Activated T-cell treated with anti-CD3 and anti-CD28 coated beads, Interleukin-2, amount 50 U/mL, for 72 hours (primary cell): ENCODE measurements at regions not wholly inside any gene's neighbourhood (a gene's known extent, or its start where the extent isn't known, plus 50 kb on each side); places are given as distances from the start of the nearest gene placed in this dataset.

Experiments
- ATAC-seq, 2 donors: fragments of 150-1000 bp; cut with Tn5 transposase; replicated peaks in 1 of 2; 2 replicates each; pipeline ENCODE4 v1.10.0; 2021; ENCODE audit warnings: moderate library complexity in 2 of 2, mild to moderate bottlenecking in 1 of 2
- DNase-seq, 2 donors: peaks; one replicate each; pipeline ENCODE4 v3.0.0; 2021 to 2022; ENCODE audit warnings: mixed read lengths in 1 of 2
- H3K27ac Mint-ChIP-seq: one replicate; pipeline ENCODE4 v1.8.0; 2022; ENCODE audit warnings: mild to moderate bottlenecking, moderate library complexity, mixed read lengths
- H3K27me3 Mint-ChIP-seq: one replicate; pipeline ENCODE4 v1.8.0; 2022; ENCODE audit warnings: low read depth, mixed read lengths
- H3K36me3 Mint-ChIP-seq, 2 donors: one replicate each; pipeline ENCODE4 v1.8.0; 2022; ENCODE audit warnings: mixed read lengths in 2 of 2, mild to moderate bottlenecking in 1 of 2; ENCODE audit not compliant: insufficient read depth in 2 of 2
- H3K4me1 Mint-ChIP-seq: one replicate; pipeline ENCODE4 v1.8.0; 2022; ENCODE audit warnings: low read depth, mixed read lengths
- H3K4me3 Mint-ChIP-seq, 2 donors: one replicate each; pipeline ENCODE4 v1.8.0; 2022; ENCODE audit warnings: mild to moderate bottlenecking in 2 of 2, mixed read lengths in 2 of 2, moderate library complexity in 2 of 2
- H3K9me3 Mint-ChIP-seq, 2 donors: one replicate each; pipeline ENCODE4 v1.8.0; 2022; ENCODE audit warnings: mixed read lengths in 2 of 2

GRCh38 chr14:66361013-66361412, 125.2 kb upstream of the CCDC196 start:
- H3K27ac Mint-ChIP-seq, result no peak overlapping the region
- no peaks in the 10 kb centered on the region for H3K4me1 Mint-ChIP-seq
- no peaks in the 10 kb centered on the region for H3K9me3 Mint-ChIP-seq
- no peak overlapping the region for H3K4me3 Mint-ChIP-seq
- H3K27me3 Mint-ChIP-seq, result no peaks in the 10 kb centered on the region
- ATAC-seq (no peak), DNase-seq (no peak)
- H3K36me3 Mint-ChIP-seq, result no peaks in the 10 kb centered on the region

GRCh38 chr14:66365388-66365787, 120.8 kb upstream of the CCDC196 start:
- H3K4me1 Mint-ChIP-seq, result no peaks in the 10 kb centered on the region
- H3K36me3 Mint-ChIP-seq, result no peaks in the 10 kb centered on the region
- ATAC-seq, result no peak
- H3K4me3 Mint-ChIP-seq, result no peak overlapping the region
- DNase-seq, result no peak
- no peaks in the 10 kb centered on the region for H3K9me3 Mint-ChIP-seq
- no peaks in the 10 kb centered on the region for H3K27me3 Mint-ChIP-seq
- no peak overlapping the region for H3K27ac Mint-ChIP-seq

- Mint-ChIP-seq H3K36me3 (no peaks in the 10 kb centered on the region), H3K4me3 (no peak overlapping the region), H3K27me3 (no peaks in the 10 kb centered on the region), H3K9me3 (no peaks in the 10 kb centered on the region), H3K4me1 (no peaks in the 10 kb centered on the region), H3K27ac (no peak overlapping the region)
- ATAC-seq (no peak), DNase-seq (no peak)
Measured at GRCh38 chr14:66369157-66369697, 116.9 kb upstream of the CCDC196 start.

GRCh38 chr14:66371776-66372175, 114.4 kb upstream of the CCDC196 start:
- no peak for DNase-seq
- Mint-ChIP-seq H3K4me1 (no peaks in the 10 kb centered on the region), H3K27me3 (no peaks in the 10 kb centered on the region), H3K36me3 (no peaks in the 10 kb centered on the region), H3K9me3 (no peaks in the 10 kb centered on the region), H3K27ac (no peak overlapping the region), H3K4me3 (no peak overlapping the region)
- ATAC-seq, result no peak

GRCh38 chr14:66375046-66375964, 110.9 kb upstream of the CCDC196 start:
- Mint-ChIP-seq H3K9me3 (no peaks in the 10 kb centered on the region), H3K27ac (no peak overlapping the region), H3K4me3 (no peak overlapping the region), H3K36me3 (no peaks in the 10 kb centered on the region), H3K4me1 (no peaks in the 10 kb centered on the region), H3K27me3 (no peaks in the 10 kb centered on the region)
- DNase-seq (no peak), ATAC-seq (no peak)

- ATAC-seq, result no peak
Measured at GRCh38 chr14:66377574-66377973, 108.6 kb upstream of the CCDC196 start.

GRCh38 chr14:66378712-66379505, 107.3 kb upstream of the CCDC196 start:
- no peak overlapping the region for H3K4me3 Mint-ChIP-seq
- H3K27me3 Mint-ChIP-seq, result no peaks in the 10 kb centered on the region
- no peaks in the 10 kb centered on the region for H3K4me1 Mint-ChIP-seq
- DNase-seq (no peak), ATAC-seq (no peak)
- no peaks in the 10 kb centered on the region for H3K36me3 Mint-ChIP-seq
- H3K27ac Mint-ChIP-seq, result no peak overlapping the region
- no peaks in the 10 kb centered on the region for H3K9me3 Mint-ChIP-seq

More at GRCh38 chr14:66377574-66377973, 108.6 kb upstream of the CCDC196 start:
- H3K4me1 Mint-ChIP-seq, result no peaks in the 10 kb centered on the region
- H3K27ac Mint-ChIP-seq, result no peak overlapping the region
- DNase-seq, result no peak
- H3K4me3 Mint-ChIP-seq, result no peak overlapping the region
- H3K9me3 Mint-ChIP-seq, result no peaks in the 10 kb centered on the region
- no peaks in the 10 kb centered on the region for H3K36me3 Mint-ChIP-seq
- H3K27me3 Mint-ChIP-seq, result no peaks in the 10 kb centered on the region

GRCh38 chr14:66380143-66380542, 106.0 kb upstream of the CCDC196 start:
- Mint-ChIP-seq H3K27ac (no peak overlapping the region), H3K4me3 (no peak overlapping the region), H3K4me1 (no peaks in the 10 kb centered on the region), H3K27me3 (no peaks in the 10 kb centered on the region), H3K36me3 (no peaks in the 10 kb centered on the region), H3K9me3 (no peaks in the 10 kb centered on the region)
- no peak for DNase-seq
- no peak for ATAC-seq

DNA sequence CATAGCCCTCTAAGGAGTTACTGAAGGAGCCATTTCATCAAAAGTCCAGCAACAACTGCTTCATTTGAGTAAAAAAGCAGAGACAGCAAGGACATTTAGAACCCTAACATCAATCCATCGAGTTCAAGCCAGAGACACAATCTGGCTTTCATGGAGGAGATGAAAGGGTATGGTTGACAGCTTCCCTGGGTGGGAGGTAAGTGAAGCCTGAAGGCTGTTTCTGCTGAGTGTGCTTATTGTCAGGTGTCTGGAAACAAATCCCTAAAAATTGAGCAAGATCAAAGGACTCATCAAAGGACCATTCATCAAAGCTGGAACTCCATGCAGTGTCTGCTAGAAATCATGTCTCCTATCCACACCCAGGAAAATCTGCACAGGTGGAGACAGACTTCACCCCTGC, 104.4 kb upstream of the CCDC196 start:
- Mint-ChIP-seq H3K4me1 (no peaks in the 10 kb centered on the region), H3K4me3 (no peak overlapping the region), H3K36me3 (no peaks in the 10 kb centered on the region), H3K9me3 (no peaks in the 10 kb centered on the region), H3K27ac (no peak overlapping the region), H3K27me3 (no peaks in the 10 kb centered on the region)
- DNase-seq, result no peak
- no peak for ATAC-seq

DNA sequence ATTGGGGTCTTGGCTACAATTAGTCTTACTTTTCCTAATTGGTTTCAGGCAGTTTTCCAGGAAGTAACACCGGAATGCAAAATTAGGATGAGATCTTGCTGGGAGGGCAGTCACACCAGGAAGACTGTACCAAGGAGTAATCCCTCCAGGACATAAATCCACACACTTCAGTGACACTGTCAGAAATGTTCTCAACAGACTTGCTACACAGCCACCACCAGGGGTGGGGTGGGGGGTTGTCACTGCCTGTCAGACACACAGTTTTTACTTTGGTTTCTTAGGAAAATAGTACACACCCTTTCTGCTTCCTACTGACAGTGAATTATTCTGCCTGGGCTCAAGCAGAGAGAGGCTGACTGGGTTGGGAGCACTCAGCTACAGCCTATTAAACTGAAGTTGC, 102.9 kb upstream of the CCDC196 start:
- Mint-ChIP-seq H3K27ac (no peak overlapping the region), H3K4me1 (no peaks in the 10 kb centered on the region), H3K9me3 (no peaks in the 10 kb centered on the region), H3K36me3 (no peaks in the 10 kb centered on the region), H3K4me3 (no peak overlapping the region), H3K27me3 (no peaks in the 10 kb centered on the region)
- DNase-seq (no peak), ATAC-seq (no peak)

GRCh38 chr14:66383771-66384170, 102.4 kb upstream of the CCDC196 start:
- DNase-seq (no peak), ATAC-seq (no peak)
- no peak overlapping the region for H3K27ac Mint-ChIP-seq
- H3K4me1 Mint-ChIP-seq, result no peaks in the 10 kb centered on the region
- H3K9me3 Mint-ChIP-seq, result no peaks in the 10 kb centered on the region
- H3K36me3 Mint-ChIP-seq, result no peaks in the 10 kb centered on the region
- no peaks in the 10 kb centered on the region for H3K27me3 Mint-ChIP-seq
- H3K4me3 Mint-ChIP-seq, result no peak overlapping the region

DNA sequence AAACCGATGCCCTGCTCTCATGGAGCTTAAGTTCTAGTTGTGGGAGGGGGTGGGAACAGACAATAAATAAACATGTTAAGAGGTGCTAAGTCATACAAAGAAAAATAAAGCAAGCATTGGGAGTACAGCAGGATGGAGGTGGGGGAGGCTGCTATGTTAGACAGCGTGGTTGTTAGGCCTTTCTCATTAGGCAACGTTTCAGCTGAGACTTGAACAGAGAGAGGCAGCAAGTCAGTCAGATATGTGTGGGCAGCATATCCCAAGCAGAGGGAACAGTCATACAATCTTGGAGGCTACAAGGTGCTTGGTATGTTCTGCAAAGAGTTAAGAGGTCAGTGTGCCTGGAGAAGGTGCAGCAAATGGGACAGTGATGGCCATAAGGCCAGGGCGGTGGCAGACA, 97.7 kb upstream of the CCDC196 start:
- Mint-ChIP-seq H3K36me3 (no peaks in the 10 kb centered on the region), H3K4me1 (no peaks in the 10 kb centered on the region), H3K4me3 (no peak overlapping the region), H3K27me3 (peaks cover 13% of the 10 kb centered on the region), H3K9me3 (no peaks in the 10 kb centered on the region), H3K27ac (no peak overlapping the region)
- ATAC-seq, result no peak
- DNase-seq, result no peak

- Mint-ChIP-seq H3K4me1 (no peaks in the 10 kb centered on the region), H3K36me3 (no peaks in the 10 kb centered on the region), H3K27me3 (peaks cover 13% of the 10 kb centered on the region), H3K27ac (no peak overlapping the region), H3K4me3 (no peak overlapping the region), H3K9me3 (no peaks in the 10 kb centered on the region)
- DNase-seq (no peak), ATAC-seq (no peak)
Measured at GRCh38 chr14:66389481-66389880, 96.7 kb upstream of the CCDC196 start.
